HCT116 (cell line): ENCODE measurements at regions not wholly inside any gene's neighbourhood (a gene's known extent, or its start where the extent isn't known, plus 50 kb on each side); places are given as distances from the start of the nearest gene placed in this dataset.

Source experiments
- ATAC-seq: fragments of 200-7000 bp; cut with Tn5 transposase; 2 replicates; pipeline ENCODE4 v1.9.1; 2020; ENCODE audit warnings: mild to moderate bottlenecking, moderate library complexity
- BruUV-seq: library from RNA; stranded (reverse); fragments of 400-500 nt; replicated peaks from 2 replicates; lab custom pipeline; 2021; lab: Mats Ljungman, UMichigan
- CTCF ChIA-PET: fragments of 300-600 bp; sonication (Branson Sonifier 250); formaldehyde crosslinking; loops from one replicate; lab custom pipeline; 2021; ENCODE audit warnings: antibody characterized with exemption; lab: Charles Lee
- POLR2A ChIA-PET: fragments of 300-600, 350-600 bp; sonication (Branson Sonifier 250); formaldehyde crosslinking; loops from one replicate; lab custom pipeline; 2021; ENCODE audit warnings: antibody characterized with exemption; lab: Charles Lee
- RAD21 ChIA-PET, 2 experiments: fragments of 300-600 bp; sonication (Branson Sonifier 250); formaldehyde crosslinking; loops; one replicate each; lab custom pipeline; 2023; ENCODE audit warnings: low total read pairs in 2 of 2; ENCODE audit not compliant: uncharacterized antibody in 2 of 2, unreplicated experiment in 2 of 2, low non-redundant PET in 1 of 2; lab: Charles Lee
- DNase-seq: peaks from one replicate; pipeline ENCODE4 v3.0.0-alpha.2; 2010; ENCODE audit warnings: low read depth, low spot score
- H2AFZ ChIP-seq: fragments of 200-600 bp; shearing (Covaris generic), sonication (generic); 2 replicates; pipeline ENCODE4 v1.6.1; 2017; ENCODE audit warnings: low read depth, mixed run types, mixed read lengths, antibody characterized with exemption, low read length; ENCODE audit not compliant: poor library complexity, severe bottlenecking
- H3K27ac ChIP-seq: 2 replicates; pipeline ENCODE4 v1.5.1; 2012; ENCODE audit warnings: low read depth, low read length
- H3K27me3 ChIP-seq: fragments of 200-600 bp; sonication (generic); 2 replicates; pipeline ENCODE4 v1.6.1; 2016; ENCODE audit warnings: mixed run types, low read length, mixed read lengths; ENCODE audit not compliant: insufficient read depth
- H3K36me3 ChIP-seq, 2 experiments: fragments of 200-500 bp in 1 of 2; fragments of 200-600 bp in 1 of 2; sonication (Bioruptor generic) in 1 of 2; sonication (generic) in 1 of 2; 2 replicates each; pipeline versions ENCODE4 v1.5.1 to v1.6.1; 2014 to 2016; ENCODE audit warnings: low read length in 2 of 2, inconsistent platforms in 1 of 2, mixed read lengths in 1 of 2, mixed run types in 1 of 2; ENCODE audit not compliant: insufficient read depth in 2 of 2, control insufficient read depth in 1 of 2
- H3K4me1 ChIP-seq, 2 experiments: fragments of 200-600 bp in 1 of 2; sonication (generic) in 1 of 2; 2 replicates each; pipeline versions ENCODE4 v1.5.1 to v1.6.1; 2012 to 2017; ENCODE audit warnings: low read length in 2 of 2, inconsistent platforms in 1 of 2, mild to moderate bottlenecking in 1 of 2, mixed read lengths in 1 of 2, mixed run types in 1 of 2, moderate library complexity in 1 of 2; ENCODE audit not compliant: insufficient read depth in 2 of 2, control insufficient read depth in 1 of 2
- H3K4me2 ChIP-seq: fragments of 200-600 bp; sonication (generic); 2 replicates; pipeline ENCODE4 v1.6.1; 2017; ENCODE audit warnings: mixed run types, low read length, mixed read lengths
- H3K4me3 ChIP-seq, 2 experiments: fragments of 200-600 bp in 1 of 2; sonication (generic) in 1 of 2; replicated peaks in 1 of 2; 2 replicates each; pipeline ENCODE4 v1.5.1; 2011 to 2016; ENCODE audit warnings: low read length in 2 of 2, control low read depth in 1 of 2, low read depth in 1 of 2, mild to moderate bottlenecking in 1 of 2, mixed read lengths in 1 of 2, mixed run types in 1 of 2
- H3K79me2 ChIP-seq: fragments of 200-600 bp; sonication (generic); 2 replicates; pipeline ENCODE4 v1.6.1; 2017; ENCODE audit warnings: mild to moderate bottlenecking, mixed run types, low read length, moderate library complexity, mixed read lengths; ENCODE audit not compliant: insufficient read depth
- H3K9ac ChIP-seq: fragments of 200-600 bp; sonication (generic); 2 replicates; pipeline ENCODE4 v1.6.1; 2016; ENCODE audit warnings: low read length, mixed read lengths
- H3K9me2 ChIP-seq: fragments of 200-600 bp; sonication (generic), shearing (Covaris generic); 2 replicates; pipeline ENCODE4 v1.6.1; 2017; ENCODE audit warnings: mixed run types, mild to moderate bottlenecking, moderate library complexity; ENCODE audit not compliant: insufficient read depth
- H3K9me3 ChIP-seq, 2 experiments: fragments of 200-500 bp in 1 of 2; fragments of 200-600 bp in 1 of 2; sonication (Bioruptor generic) in 1 of 2; sonication (generic) in 1 of 2; 2 replicates each; pipeline ENCODE4 v1.6.1; 2014 to 2017; ENCODE audit warnings: low read length in 2 of 2, mixed read lengths in 2 of 2, inconsistent platforms in 1 of 2, low read depth in 1 of 2, mild to moderate bottlenecking in 1 of 2, mixed run types in 1 of 2, moderate library complexity in 1 of 2; ENCODE audit not compliant: control insufficient read depth in 1 of 2, insufficient read depth in 1 of 2
- H4K20me1 ChIP-seq: fragments of 200-600 bp; sonication (generic), shearing (Covaris generic); 2 replicates; pipeline ENCODE4 v1.6.1; 2017; ENCODE audit warnings: mixed run types, mild to moderate bottlenecking, moderate library complexity; ENCODE audit not compliant: insufficient read depth
- ATF3 ChIP-seq: IDR thresholded peaks from 2 replicates; pipeline ENCODE4 v1.6.1; 2012
- EGR1 ChIP-seq: IDR thresholded peaks from 2 replicates; pipeline ENCODE4 v1.6.1; 2012; ENCODE audit warnings: low read depth
- ELF1 ChIP-seq: IDR thresholded peaks from 2 replicates; pipeline ENCODE4 v1.6.1; 2012; ENCODE audit warnings: low read depth, borderline replicate concordance
- EZH2phosphoT487 ChIP-seq: fragments of 200-600 bp; IDR thresholded peaks from 2 replicates; pipeline ENCODE4 v1.6.1; 2018; ENCODE audit warnings: antibody characterized with exemption, borderline replicate concordance
- JUND ChIP-seq: IDR thresholded peaks from 2 replicates; pipeline ENCODE4 v1.6.1; 2012
- MAX ChIP-seq: IDR thresholded peaks from 2 replicates; pipeline ENCODE4 v1.6.1; 2012
- POLR2A ChIP-seq: IDR thresholded peaks from 2 replicates; pipeline ENCODE4 v1.7.0; 2011; ENCODE audit warnings: borderline replicate concordance; ENCODE audit not compliant: insufficient read depth, insufficient read length; ENCODE audit errors: extremely low read depth
- RAD21 ChIP-seq: IDR thresholded peaks from 2 replicates; pipeline ENCODE4 v1.6.1; 2012; ENCODE audit warnings: low read depth, mild to moderate bottlenecking
- REST ChIP-seq: IDR thresholded peaks from 2 replicates; pipeline ENCODE4 v1.6.1; 2012; ENCODE audit warnings: low read depth
- SRF ChIP-seq: IDR thresholded peaks from 2 replicates; pipeline ENCODE4 v1.6.1; 2012; ENCODE audit warnings: low read depth
- TCF7L2 ChIP-seq: IDR thresholded peaks from 2 replicates; pipeline ENCODE4 v1.7.0; 2011; ENCODE audit warnings: borderline replicate concordance, inconsistent platforms; ENCODE audit not compliant: insufficient read depth, insufficient read length; ENCODE audit errors: extremely low read depth
- intact Hi-C: fragments of 100-400 bp; cut with micrococcal nuclease; formaldehyde crosslinking; loops from 2 replicates; pipeline ENCODE4 v1.10.0; 2022

GRCh38 chr4:163776957-163777356, 282.5 kb downstream of the TMA16 start:
- Histone ChIP-seq H3K9me2 (no peaks in the 10 kb centered on the region), H4K20me1 (no peaks in the 10 kb centered on the region), H3K36me3 (no peaks in the 10 kb centered on the region), H3K27me3 (no peaks in the 10 kb centered on the region), H2AFZ (no peak overlapping the region), H3K4me2 (no peak overlapping the region), H3K4me3 (no peak overlapping the region), H3K27ac (no peak overlapping the region), H3K4me1 (peaks cover 0 to 2% of the 10 kb centered on the region in 2 experiments; a peak in 1 of 4 replicates), H3K79me2 (no peaks in the 10 kb centered on the region), H3K9ac (no peak overlapping the region), H3K9me3 (no peaks in the 10 kb centered on the region)
- no TSS peak for BruUV-seq
- DNase-seq (no peak), ATAC-seq (no peak)
- CTCF ChIA-PET = no interaction called here
- intact Hi-C loops = no loop called here
- TF ChIP-seq JUND (no peak), RAD21 (no peak), POLR2A (no peak), REST (no peak), EGR1 (no peak), MAX (no peak), ELF1 (no peak)
- POLR2A ChIA-PET = no interaction called here
- RAD21 ChIA-PET = no interaction called here

GRCh38 chr4:163781726-163782125, 287.2 kb downstream of the TMA16 start:
- intact Hi-C loops = no loop called here
- Histone ChIP-seq H3K27me3 (no peaks in the 10 kb centered on the region), H3K9ac (no peak overlapping the region), H3K4me3 (no peak overlapping the region), H3K36me3 (no peaks in the 10 kb centered on the region), H3K9me3 (no peaks in the 10 kb centered on the region), H2AFZ (no peak overlapping the region), H3K79me2 (no peaks in the 10 kb centered on the region), H3K27ac (no peak overlapping the region), H3K4me2 (no peak overlapping the region), H3K9me2 (no peaks in the 10 kb centered on the region), H3K4me1 (no peaks in the 10 kb centered on the region), H4K20me1 (no peaks in the 10 kb centered on the region)
- no TSS peak for BruUV-seq
- DNase-seq (no peak), ATAC-seq (no peak)
- CTCF ChIA-PET = no interaction called here
- no peak for TF ChIP-seq REST
- TF ChIP-seq ATF3 = no peak
- no peak for TF ChIP-seq EZH2phosphoT487
- TF ChIP-seq TCF7L2 = no peak
- no peak for TF ChIP-seq SRF
- TF ChIP-seq POLR2A = no peak
- RAD21 ChIA-PET = no interaction called here
- POLR2A ChIA-PET = no interaction called here
